Muscle of leg (tissue), 3 donors: ENCODE measurements at regions not wholly inside any gene's neighbourhood (a gene's known extent, or its start where the extent isn't known, plus 50 kb on each side); places are given as distances from the start of the nearest gene placed in this dataset.
"Not testable (repeated sequence)": the region's sequence is repeated elsewhere in the genome, so short reads cannot be mapped to it uniquely, and the experiment has no call there.

Experiments used
- DNase-seq: peaks from one replicate; pipeline ENCODE4 v3.0.0; 2013
- H3K27ac ChIP-seq: one replicate; pipeline ENCODE4 v1.5.1; 2013; ENCODE audit warnings: mild to moderate bottlenecking, low read length, control low read depth
- H3K27me3 ChIP-seq: one replicate; pipeline ENCODE4 v1.6.1; 2013; ENCODE audit warnings: low read length; ENCODE audit not compliant: control insufficient read depth, insufficient read depth
- H3K36me3 ChIP-seq: one replicate; pipeline ENCODE4 v1.6.1; 2013; ENCODE audit warnings: low read length; ENCODE audit not compliant: control insufficient read depth, insufficient read depth
- H3K4me1 ChIP-seq: one replicate; pipeline ENCODE4 v1.6.1; 2013; ENCODE audit warnings: low read length; ENCODE audit not compliant: control insufficient read depth, insufficient read depth
- H3K4me3 ChIP-seq: one replicate; pipeline ENCODE4 v1.5.1; 2013; ENCODE audit warnings: low read length, control low read depth
- H3K9me3 ChIP-seq: replicated peaks from 2 replicates; pipeline ENCODE4 v1.6.1; 2013; ENCODE audit warnings: low read depth, low read length; ENCODE audit not compliant: control insufficient read depth
- WGBS: methylation state at CpG from one replicate; pipeline ENCODE4 v1.1.5; 2013; ENCODE audit warnings: missing lambda C conversion rate; ENCODE audit not compliant: insufficient coverage; 5-methylcytosine and 5-hydroxymethylcytosine counted together

- DNase-seq = no peak
- no peak overlapping the region for H3K27ac ChIP-seq
- no peaks in the 10 kb centered on the region for H3K9me3 ChIP-seq
- H3K4me3 ChIP-seq = no peak overlapping the region
- no peaks in the 10 kb centered on the region for H3K27me3 ChIP-seq
- no peaks in the 10 kb centered on the region for H3K36me3 ChIP-seq
- WGBS = no CpG with 5 or more reads among the region's 4 CpGs
- H3K4me1 ChIP-seq = no peaks in the 10 kb centered on the region
Observed at GRCh38 chr1:69109277-69109676, 458.4 kb upstream of the LRRC7 start.

GRCh38 chr1:69110851-69111250, 456.9 kb upstream of the LRRC7 start:
- Histone ChIP-seq H3K4me3 (no peak overlapping the region), H3K27ac (no peak overlapping the region)
- WGBS = no CpG with 5 or more reads among the region's 1 CpG

GRCh38 chr1:69120126-69120741, 447.5 kb upstream of the LRRC7 start:
- H3K4me3 ChIP-seq, H3K36me3 ChIP-seq, H3K4me1 ChIP-seq, DNase-seq, H3K27me3 ChIP-seq, H3K27ac ChIP-seq, H3K9me3 ChIP-seq: not testable (repeated sequence)
- 87% methylated on average over 22 of the region's 24 CpGs for WGBS

More at GRCh38 chr1:69110851-69111250, 456.9 kb upstream of the LRRC7 start:
- H3K27me3 ChIP-seq = no peaks in the 10 kb centered on the region
- no peaks in the 10 kb centered on the region for H3K4me1 ChIP-seq
- H3K36me3 ChIP-seq = no peaks in the 10 kb centered on the region
- no peaks in the 10 kb centered on the region for H3K9me3 ChIP-seq
- DNase-seq = peak; percentile 15

DNA sequence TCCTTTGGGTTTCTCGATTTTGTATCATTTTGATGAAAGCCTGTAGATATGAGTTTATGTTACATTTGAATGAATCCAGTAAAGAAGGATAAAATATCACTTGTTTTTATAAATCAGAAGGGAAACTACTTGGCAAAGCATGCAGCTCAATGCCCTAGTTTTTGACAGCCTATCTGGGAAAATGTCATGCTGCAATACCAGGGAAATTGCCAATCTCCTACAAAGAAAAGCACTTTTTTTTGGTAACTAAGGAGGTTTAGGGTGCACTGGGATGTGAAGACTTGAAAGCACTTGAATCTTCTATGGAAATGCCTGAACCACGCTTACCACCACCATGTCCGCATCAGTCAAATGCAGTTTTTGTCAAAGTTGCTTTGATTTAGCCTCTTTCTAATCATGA, 446.9 kb upstream of the LRRC7 start:
- Histone ChIP-seq H3K27ac (no peak overlapping the region), H3K9me3 (no peaks in the 10 kb centered on the region), H3K36me3 (no peaks in the 10 kb centered on the region), H3K4me1 (no peaks in the 10 kb centered on the region), H3K4me3 (no peak overlapping the region), H3K27me3 (no peaks in the 10 kb centered on the region)
- DNase-seq = no peak
- no CpG with 5 or more reads among the region's 3 CpGs for WGBS

- H3K27me3 ChIP-seq = no peaks in the 10 kb centered on the region
- no peaks in the 10 kb centered on the region for H3K9me3 ChIP-seq
- H3K27ac ChIP-seq = no peak overlapping the region
- no CpG with 5 or more reads among the region's 1 CpG for WGBS
- DNase-seq = no peak
- no peaks in the 10 kb centered on the region for H3K36me3 ChIP-seq
- H3K4me3 ChIP-seq = no peak overlapping the region
- no peaks in the 10 kb centered on the region for H3K4me1 ChIP-seq
Observed at GRCh38 chr1:69121723-69122122, 446.0 kb upstream of the LRRC7 start.

GRCh38 chr1:69122373-69122772, 445.3 kb upstream of the LRRC7 start:
- Histone ChIP-seq H3K9me3 (no peaks in the 10 kb centered on the region), H3K27ac (no peak overlapping the region), H3K27me3 (no peaks in the 10 kb centered on the region), H3K36me3 (no peaks in the 10 kb centered on the region), H3K4me1 (no peaks in the 10 kb centered on the region), H3K4me3 (no peak overlapping the region)
- no peak for DNase-seq
- 60% methylated on average over 1 of the region's 2 CpGs for WGBS

DNA sequence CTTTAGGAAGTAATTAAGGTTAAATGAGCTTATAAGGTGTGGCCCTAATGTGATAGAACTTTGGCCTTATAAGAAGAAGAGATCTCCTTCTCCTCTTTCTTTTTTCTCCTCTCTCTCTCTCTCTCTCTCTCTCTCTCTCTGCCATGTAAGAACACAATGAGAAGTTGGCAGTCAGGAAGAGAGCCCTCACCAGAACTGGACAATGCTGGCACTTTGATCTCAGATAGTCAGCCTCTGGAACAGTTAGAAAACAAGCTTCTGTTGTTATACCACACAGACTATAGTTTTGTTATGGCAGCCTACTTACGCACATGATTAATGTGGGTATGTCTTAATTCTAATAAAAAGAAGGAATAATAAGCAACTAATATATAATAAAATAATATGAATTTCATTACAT, 444.2 kb upstream of the LRRC7 start:
- no peaks in the 10 kb centered on the region for H3K36me3 ChIP-seq
- DNase-seq = no peak

DNA sequence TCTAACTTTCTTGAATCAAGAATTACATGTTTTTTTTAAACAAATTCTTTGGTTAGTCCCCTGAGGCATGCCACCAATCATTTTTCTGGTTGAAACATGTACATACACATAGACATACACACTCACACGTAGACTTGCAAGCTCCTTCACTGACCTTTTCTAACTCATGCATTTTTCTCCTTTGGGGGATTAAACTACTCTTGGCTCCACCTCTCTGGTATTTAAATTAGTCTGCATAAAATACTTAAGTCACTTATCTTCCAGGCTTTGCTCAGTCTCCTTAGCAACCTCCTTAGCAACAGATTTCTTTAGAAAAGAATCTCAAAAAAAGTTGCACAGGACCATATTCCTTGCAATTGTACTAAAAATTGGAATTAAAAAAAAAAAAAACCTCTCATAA, 440.9 kb upstream of the LRRC7 start:
- Histone ChIP-seq H3K27ac (peak overlapping the region; percentile 56), H3K4me3 (no peak overlapping the region), H3K27me3 (no peaks in the 10 kb centered on the region), H3K4me1 (no peaks in the 10 kb centered on the region), H3K9me3 (no peaks in the 10 kb centered on the region), H3K36me3 (no peaks in the 10 kb centered on the region)
- peak; percentile 87 for DNase-seq
- 14% methylated on average over 1 of the region's 1 CpG for WGBS

More for the DNA sequence above, 444.2 kb upstream of the LRRC7 start:
- WGBS = no CpG with 5 or more reads among the region's 1 CpG
- Histone ChIP-seq H3K27ac (no peak overlapping the region), H3K9me3 (no peaks in the 10 kb centered on the region), H3K27me3 (no peaks in the 10 kb centered on the region), H3K4me3 (no peak overlapping the region), H3K4me1 (no peaks in the 10 kb centered on the region)

- no peak overlapping the region for H3K27ac ChIP-seq
- H3K9me3 ChIP-seq = no peaks in the 10 kb centered on the region
- H3K27me3 ChIP-seq = no peaks in the 10 kb centered on the region
- no peak for DNase-seq
- H3K4me1 ChIP-seq = no peaks in the 10 kb centered on the region
- no peak overlapping the region for H3K4me3 ChIP-seq
- no peaks in the 10 kb centered on the region for H3K36me3 ChIP-seq
- no CpG with 5 or more reads among the region's 4 CpGs for WGBS
Observed at GRCh38 chr1:69128204-69128603, 439.5 kb upstream of the LRRC7 start.

- Histone ChIP-seq H3K4me1 (no peaks in the 10 kb centered on the region), H3K27me3 (no peaks in the 10 kb centered on the region), H3K9me3 (no peaks in the 10 kb centered on the region), H3K4me3 (no peak overlapping the region), H3K27ac (no peak overlapping the region), H3K36me3 (no peaks in the 10 kb centered on the region)
- WGBS = 58% methylated on average over 3 of the region's 4 CpGs
- DNase-seq = no peak
Observed at GRCh38 chr1:69129538-69129937, 438.2 kb upstream of the LRRC7 start.

DNA sequence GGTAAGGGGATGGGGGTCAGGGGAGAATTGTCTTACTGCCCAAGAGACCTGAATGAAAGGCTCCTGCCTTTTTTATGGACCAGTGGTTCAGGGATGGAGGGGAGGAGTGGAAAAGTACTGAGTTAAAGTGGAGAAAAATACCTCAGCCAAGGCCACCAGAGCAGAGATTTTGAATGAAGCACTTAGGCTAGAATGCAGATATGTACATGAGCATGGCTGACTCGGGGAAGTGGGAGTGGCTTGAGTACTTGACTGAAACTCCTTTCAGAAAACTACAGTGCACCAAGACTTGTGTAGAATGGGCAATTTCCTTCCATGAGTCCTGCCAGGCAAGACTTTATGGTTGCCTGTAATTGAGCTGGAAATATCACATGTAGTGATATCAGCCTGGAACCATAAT, 429.6 kb upstream of the LRRC7 start:
- Histone ChIP-seq H3K27ac (no peak overlapping the region), H3K27me3 (no peaks in the 10 kb centered on the region), H3K36me3 (no peaks in the 10 kb centered on the region), H3K4me1 (no peaks in the 10 kb centered on the region), H3K4me3 (no peak overlapping the region), H3K9me3 (no peaks in the 10 kb centered on the region)
- DNase-seq = no peak
- WGBS = 100% methylated on average over 1 of the region's 1 CpG
